GM19455 (cell line): ENCODE measurements at regions not wholly inside any gene's neighbourhood (a gene's known extent, or its start where the extent isn't known, plus 50 kb on each side); places are given as distances from the start of the nearest gene placed in this dataset.
"Not testable (repeated sequence)": the region's sequence is repeated elsewhere in the genome, so short reads cannot be mapped to it uniquely, and the experiment has no call there.

Experiments used
- ATAC-seq: cut with Tn5 transposase; IDR thresholded peaks from one replicate; pipeline ENCODE4 v1.9.1; 2021; ENCODE audit not compliant: unreplicated experiment

DNA sequence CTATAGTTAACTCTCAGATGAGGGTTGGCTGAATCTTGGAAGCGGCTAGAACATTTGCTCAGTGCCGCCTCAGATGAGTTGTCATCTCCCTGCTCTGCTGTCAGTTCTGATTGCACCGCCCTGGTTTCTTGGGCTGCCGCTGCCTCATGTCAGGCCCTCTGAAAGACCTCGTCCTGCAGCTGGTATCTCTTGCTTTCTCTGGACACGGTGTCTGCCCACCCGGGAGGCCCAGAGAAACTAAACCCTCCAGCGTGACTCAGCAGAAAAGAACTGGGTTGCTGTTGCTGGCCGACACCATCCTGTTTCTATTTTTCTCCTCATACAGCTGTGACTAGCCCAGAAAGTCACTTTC, 355.4 kb downstream of the CD83 start:
- ATAC-seq, result no peak

DNA sequence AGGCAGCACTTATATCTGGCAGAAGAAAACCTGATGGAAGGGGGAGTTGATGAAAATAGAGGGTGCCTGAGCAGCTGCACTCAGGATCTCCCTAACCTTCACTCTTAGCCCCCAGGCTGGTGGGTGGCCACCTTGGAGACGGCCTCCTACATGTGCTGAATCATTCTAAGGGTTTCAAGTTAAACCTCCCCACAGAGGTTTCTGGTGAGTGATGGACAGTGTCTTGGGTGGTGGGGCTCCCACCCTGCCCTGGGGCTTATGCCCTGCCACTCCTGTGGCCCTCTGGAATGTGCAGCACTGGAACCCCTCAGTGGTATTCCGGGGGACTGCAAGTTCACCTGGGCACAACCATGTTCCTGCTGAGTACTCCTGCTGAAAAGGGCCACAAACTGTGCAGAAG, 357.2 kb downstream of the CD83 start:
- no peak for ATAC-seq

DNA sequence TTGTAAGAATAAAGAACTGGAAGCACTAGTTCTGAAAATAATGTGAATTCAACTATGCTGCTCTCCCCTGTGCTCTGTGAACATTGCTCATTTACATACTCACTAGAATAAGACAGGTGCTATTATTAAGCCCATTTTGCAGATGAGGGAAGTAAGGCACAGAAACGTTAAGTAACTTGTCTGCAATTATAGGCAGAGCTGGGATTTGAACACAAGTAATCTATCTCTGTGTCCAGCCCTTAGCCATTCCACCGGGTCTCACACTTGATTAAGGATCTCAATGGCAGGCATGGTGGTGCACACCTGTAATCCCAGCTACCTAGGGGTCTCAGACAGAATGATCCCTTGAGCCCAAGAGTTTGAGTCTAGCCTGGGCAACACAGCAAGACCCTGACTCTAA, 357.7 kb downstream of the CD83 start:
- ATAC-seq, result no peak

DNA sequence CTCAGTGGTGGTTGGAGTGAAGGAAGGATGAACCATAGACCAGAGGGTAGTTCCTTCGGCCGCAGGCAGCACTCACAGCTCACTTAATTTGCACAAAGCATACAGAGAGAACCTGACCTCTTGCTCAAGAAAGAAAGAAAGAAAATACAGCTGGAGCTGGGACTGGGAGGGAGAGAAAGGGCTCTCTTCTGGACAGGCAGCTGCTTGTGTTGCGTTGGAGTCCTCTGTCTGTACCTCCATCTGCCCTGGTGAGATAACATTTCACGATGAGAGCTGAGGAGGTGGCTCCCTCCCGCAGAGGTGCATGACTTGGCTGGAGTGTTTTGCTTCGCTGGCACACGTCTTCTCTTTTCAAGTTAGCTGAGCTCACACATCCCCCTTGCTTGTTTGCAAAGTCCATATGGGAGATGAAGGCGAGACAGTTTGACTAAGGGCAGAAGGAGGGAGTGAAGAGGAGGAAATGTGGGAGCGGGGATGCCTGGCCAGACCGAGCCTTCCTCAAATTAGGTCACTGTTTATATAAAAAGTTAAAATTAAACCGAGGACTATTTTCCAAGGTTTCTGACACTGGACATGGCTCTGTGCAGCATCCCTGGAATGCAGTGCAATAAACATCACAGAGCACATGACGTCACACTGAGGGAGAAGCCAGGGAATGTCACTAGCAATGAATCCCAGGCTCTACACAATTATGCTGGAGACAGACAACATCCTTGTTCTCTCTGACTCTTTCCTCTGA, 359.4 kb downstream of the CD83 start:
- ATAC-seq, result no peak

DNA sequence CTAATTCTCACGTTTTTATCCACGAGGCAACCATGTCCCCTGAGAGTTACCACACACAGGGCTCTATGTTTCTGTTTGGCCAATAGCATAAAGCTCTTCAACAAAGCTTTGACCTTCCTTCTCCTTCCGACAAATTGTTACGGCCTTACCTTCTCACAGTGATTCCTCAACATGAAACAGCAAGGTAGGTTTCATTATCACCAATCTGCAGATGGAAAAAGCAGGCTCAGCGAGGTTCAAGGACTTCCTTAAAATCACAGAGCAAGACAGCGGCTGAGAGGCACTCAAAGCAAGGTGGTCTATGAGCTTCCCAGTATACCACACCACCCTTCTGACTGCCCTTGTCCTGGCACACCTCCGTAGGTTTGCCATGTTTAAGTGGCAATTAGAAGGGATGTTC, 360.0 kb downstream of the CD83 start:
- no peak for ATAC-seq

DNA sequence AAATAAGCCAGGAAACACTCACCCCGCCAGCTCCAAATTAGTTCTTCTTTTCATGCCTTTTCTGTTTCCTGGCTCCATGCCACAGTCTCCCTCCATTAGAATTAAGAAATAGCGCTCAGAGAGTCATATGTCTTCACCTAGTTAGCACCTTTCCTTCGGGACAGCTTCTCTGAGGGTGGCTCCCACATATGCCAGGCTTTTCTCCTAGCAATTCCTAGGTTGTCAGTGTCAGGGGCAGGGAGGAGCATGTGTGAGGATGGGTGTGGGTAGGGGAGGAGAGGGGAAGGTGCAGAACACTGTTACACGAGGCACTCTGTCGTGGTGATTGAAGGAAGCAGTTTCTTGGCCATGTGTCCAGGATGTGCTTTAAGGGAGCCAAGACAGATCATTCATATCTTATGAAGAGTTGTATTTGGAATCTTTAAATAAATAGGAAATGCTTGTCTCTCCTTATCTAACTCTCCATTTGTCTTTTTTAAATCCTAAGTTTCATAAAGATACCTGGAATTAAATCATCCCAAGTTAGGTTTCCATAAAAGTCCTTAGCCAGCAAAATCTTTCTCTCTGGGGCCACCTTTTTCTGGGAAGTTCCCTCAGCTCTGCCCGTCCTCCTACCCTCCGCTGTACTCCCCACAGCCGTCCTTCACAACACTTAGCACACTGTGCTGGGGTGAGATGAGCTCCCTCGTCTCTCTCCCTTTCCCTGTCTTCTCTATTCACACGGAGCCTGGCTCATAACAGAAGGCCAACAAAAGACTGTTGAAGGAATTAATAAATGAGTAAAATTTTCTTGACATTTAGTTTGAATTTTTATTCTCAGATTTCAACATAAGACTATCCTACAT, 361.0 kb downstream of the CD83 start:
- no peak for ATAC-seq

DNA sequence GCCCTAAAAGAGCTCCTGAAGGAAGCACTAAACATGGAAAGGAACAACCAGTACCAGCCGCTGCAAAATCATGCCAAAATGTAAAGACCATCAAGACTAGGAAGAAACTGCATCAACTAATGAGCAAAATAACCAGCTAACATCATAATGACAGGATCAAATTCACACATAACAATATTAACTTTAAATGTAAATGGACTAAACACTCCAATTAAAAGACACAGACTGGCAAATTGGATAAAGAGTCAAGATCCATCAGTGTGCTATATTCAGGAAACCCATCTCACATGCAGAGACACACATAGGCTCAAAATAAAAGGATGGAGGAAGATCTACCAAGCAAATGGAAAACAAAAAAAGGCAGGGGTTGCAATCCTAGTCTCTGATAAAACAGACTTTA, 364.4 kb downstream of the CD83 start:
- not testable (repeated sequence) for ATAC-seq

DNA sequence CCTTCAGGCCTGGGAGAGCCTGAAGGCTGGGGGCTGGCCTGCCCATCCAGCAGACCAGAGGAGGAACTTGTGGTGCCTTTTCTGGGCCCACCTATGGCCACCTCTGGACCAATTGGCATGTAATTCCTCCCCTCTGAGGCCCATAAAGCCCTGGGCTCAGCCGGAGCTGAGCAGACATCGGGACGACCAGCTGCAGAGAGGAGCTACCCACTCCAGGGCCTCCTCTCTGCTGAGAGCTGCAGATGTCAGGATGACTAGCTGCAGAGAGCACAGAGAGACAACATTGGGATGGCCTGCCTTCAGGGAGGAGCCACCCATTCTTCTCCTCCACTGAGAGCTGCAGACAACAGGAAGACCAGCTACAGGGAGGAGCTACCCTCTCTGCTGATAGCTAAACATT, 370.1 kb downstream of the CD83 start:
- no peak for ATAC-seq

DNA sequence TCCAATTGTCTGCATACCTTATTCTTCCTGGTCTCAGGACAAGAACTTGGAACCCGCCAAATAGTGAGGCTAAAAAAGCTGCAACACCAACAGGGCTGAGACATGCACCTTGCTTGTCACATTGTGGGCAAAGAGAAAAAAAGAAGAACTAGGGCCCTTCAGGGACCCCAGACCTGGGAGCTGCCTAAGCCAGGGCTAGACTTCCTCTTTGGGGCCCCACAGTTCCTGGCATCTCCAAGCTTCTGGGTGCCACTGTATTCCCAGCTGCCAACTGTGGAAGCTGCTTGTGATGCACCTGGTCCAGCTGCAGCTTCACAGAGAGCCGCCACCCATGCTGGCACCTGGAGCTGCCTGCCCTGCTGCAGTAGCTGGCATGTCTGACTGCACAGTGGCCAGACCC, 370.6 kb downstream of the CD83 start:
- no peak for ATAC-seq

DNA sequence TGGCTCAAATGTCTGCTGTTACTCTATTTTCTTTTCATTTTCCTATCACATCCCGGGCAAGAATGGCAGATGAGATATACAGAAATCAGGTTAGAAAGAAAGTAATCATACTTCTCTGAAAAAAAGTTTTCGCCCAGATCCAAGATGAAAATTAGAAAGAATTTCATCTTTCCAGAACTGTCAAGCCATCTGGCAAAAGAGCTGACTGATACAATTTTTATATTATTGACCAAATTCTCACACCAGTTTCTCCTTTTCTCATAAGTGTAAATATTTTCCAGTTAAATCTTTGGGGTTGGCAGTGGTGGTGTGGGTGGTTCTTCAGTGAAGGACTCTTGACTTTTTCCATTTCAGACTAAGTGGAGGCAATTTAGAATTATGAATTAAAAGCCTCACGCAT, 371.9 kb downstream of the CD83 start:
- no peak for ATAC-seq

DNA sequence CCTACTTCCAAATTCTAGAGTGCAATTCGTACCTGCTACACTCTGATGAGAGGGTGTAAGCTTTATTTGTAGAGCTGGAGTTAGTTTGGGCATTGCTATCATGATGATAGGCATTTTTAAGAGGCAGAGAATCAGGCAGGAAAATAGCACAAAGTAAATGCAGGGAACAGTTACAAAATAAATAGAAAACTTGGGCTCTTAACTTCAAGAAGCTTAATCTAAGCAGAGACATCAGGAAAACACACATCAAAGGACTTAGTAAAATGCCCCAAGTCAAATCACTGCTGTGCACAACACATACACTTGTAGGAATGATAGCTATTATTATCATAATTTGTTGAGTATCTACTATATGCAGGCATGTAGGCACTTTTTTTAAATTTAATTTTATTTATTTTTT, 381.2 kb downstream of the CD83 start:
- ATAC-seq, result no peak

DNA sequence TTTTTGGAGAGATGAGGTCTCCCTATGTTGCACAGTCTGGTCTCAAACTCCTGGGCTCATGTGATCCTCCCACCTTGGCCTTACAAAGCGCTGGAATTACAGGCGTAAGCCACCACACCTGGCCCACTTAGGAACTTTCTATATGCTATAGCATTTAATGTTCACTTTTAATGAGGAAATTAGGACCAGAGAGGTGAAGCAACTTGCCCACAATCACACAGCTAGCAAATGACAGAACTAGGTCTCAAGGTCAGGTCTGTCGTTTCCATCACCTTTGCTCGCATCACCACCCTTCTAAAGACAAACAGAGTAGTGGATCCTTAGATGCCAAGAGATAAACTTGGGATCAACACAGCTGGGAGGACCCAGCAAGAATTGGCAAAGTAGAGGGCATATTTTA, 381.7 kb downstream of the CD83 start:
- no peak for ATAC-seq

DNA sequence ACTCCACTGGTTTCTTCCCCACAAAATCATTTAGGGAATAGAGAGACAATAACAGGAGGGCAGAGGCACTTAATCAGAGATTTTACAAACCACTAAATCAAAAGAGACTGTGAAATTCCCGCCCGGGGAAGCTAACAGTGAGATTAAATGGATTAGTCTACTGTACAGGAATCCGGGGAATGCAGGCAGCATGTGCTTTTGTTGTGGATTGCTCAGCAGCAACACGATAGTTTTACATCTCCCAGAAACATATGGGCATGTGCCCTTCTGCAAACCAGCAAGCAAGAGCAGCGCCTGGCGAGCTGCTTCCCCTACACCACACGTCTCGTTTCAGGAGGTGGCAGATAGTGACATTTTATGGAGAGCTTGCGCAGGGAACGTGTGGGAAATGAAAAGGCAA, 382.3 kb downstream of the CD83 start:
- ATAC-seq, result no peak

DNA sequence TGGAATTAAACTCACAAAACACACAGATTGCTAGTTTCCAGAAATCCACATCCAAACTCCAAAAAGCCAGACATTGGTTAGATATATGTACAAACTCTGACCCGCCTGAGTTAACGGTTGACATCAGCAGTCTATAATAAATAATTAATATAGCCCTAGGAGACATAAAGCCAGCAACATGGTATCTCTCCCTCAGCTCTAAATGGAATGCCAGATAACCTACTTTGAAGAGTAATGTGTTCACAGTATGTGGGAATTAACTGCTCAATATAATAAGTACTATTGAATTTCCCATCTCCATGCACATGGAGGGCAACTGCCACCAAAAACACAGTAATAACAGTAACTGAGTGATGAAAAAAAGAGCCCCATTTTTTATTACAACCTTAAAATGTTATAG, 383.2 kb downstream of the CD83 start:
- no peak for ATAC-seq

DNA sequence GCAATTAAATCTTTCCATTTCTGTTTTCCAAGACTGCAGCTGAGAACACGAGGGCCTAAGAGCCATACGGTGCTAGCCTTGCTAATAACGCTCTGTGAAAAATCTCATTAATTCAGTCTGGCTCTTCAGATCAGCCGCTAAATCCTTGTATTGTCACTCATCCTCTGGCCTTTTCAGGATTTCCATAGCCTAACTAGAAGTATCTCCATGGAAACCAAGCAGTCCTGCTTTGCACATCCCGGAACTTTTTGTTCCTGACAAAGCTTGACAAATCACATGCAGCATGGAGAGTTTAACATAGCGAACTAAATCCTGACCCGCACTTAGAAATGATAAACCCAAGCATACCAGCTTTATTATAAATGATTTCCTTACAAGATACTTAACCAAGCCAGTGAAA, 383.7 kb downstream of the CD83 start:
- no peak for ATAC-seq

DNA sequence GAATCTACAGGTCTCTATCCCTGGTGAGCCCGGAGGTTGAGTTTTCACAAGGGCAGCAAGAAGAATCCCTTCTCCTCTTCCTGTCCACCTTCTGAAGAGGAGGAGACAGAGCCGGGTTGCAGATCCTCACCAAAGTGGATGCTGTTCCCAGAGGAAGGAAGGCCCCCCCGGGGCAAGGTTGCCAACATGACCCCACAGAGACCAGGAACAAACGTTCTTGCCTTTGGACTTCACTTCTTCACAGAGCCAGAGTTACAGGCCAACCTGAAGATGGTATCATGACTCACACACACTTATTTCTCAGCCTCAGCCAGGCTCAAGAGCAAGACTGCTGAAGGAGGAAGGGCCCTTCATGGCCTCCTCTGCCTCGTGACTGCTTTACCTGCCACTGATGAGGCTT, 384.3 kb downstream of the CD83 start:
- ATAC-seq, result no peak

DNA sequence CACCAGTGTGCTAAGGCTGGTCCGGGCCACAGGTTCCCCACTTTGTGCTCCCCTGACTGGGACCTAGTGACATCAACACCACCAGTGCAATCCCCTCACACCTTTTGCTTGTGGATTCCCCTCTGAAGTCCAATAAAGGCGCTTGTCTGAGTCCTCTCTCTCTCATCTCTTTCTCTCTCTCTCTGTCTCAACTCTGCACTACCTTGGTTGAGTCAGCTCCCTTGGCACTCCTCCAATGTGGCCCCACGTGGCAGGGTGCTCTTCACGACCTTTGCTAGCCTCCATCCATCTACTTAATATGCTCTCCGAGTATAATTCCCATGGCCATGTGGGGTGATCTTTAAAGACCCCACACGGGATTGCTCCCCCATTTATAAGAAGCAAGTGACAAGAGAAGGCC, 385.0 kb downstream of the CD83 start:
- no peak for ATAC-seq

DNA sequence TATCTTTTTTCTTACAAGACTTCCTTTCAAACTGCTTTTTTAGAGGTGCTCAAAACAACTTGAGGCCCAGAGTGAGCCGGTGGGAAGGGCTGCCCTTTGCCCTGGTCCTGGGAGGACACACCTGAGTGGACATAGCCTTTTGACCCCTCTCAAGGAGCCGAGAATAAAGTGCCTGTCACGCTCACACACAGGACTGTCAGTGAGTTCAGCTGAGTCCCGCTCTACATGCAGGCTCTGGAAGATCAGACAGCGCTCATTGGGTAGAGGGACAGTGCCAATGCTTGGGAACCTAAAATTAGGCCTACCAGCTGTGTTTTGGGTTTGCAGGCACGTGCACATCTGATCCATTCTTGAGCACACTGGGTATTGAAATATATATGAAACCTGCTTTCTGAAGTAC, 387.8 kb downstream of the CD83 start:
- no peak for ATAC-seq

DNA sequence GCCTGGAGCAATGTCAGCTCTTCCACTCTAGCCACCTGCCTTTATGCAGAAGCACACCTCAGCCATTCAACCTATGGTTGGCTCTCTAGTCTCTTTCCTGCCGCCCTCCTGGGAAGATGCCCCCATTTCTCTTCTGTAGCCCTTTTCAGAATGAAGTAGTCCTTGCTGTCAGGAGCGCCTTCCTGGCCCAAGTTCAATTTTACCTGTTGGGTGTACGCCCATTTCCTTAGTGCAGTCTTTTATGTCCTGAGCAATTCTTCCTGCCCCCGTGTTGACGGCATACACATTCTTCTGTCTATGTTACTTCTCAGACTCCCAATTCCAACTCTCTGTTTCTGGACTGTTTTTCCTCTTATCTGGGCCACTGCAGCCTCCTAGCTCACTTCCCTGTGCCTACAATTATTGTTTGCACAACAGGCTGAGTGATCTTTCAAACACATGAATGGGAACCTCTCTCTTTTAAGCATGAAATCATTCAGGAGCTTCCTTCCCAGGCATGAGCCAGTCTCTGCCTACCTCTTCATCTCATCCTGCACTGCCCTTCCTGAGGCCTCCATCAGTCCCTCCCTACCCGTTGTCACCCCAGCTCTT, 389.2 kb downstream of the CD83 start:
- ATAC-seq, result no peak

DNA sequence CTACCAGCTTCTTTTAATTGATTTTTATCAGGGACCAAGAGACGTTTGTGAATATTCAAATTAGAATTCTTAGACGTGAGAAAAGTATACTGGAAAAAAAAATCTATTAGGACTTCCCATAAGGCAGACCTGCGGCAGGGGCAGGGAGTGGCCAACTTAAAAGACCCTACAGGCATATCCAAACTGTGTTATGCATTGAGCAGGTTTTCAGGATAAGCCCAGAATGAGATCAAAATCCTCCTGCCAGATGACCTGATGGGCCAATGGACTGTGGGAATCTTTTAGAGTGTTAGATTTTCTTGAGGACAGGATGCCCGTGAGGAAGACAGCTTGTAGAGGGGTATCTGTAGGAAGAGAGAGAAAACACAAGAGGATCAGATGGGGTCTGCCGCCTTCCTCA, 391.5 kb downstream of the CD83 start:
- ATAC-seq, result no peak

DNA sequence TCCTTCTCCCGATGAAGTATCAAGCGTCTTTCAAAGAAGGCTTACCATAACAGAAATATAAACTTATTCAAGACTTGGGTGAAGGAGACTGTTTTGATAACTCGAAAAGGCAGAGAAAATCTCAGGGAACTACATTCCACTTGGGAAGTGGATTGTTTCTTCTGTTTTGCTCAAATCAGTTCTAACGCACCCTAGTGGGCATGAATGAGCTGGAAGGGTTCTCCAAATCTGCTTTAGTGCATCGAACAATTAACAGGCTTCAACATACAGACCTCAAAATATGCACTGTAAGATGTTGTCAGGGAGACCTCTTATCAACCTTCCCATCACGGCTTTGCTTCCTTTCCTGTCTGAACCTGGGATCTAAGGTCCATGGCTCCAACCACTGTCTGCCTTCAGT, 392.5 kb downstream of the CD83 start:
- ATAC-seq, result no peak

DNA sequence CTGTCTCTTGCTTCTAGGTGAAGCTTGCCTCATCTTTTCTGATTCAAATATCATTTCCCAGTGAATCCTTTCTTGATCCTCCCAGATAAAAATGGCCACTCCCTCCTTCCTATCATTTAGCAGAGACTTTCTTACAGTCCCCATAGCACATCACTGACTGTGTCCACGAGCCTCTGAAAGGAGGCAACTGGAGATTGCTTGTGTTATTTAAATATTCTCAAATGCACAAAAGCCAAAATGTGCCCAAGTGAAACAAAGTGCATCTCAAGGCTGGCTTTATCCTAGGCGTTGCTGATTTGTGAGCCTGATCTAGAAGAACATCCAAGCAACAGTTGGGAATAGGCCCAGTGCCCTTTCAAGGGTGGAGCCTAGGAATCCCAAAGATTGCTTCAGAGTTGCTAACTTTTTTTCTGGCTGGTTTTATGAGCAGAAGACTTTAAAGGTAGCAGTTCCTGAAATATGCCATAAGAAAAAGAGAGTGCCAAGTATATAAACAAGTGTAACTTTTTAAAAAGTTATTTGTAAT, 393.6 kb downstream of the CD83 start:
- no peak for ATAC-seq
